ENCODE measurements at regions not wholly inside any gene's neighbourhood (a gene's known extent, or its start where the extent isn't known, plus 50 kb on each side); places are given as distances from the start of the nearest gene placed in this dataset.

DNA sequence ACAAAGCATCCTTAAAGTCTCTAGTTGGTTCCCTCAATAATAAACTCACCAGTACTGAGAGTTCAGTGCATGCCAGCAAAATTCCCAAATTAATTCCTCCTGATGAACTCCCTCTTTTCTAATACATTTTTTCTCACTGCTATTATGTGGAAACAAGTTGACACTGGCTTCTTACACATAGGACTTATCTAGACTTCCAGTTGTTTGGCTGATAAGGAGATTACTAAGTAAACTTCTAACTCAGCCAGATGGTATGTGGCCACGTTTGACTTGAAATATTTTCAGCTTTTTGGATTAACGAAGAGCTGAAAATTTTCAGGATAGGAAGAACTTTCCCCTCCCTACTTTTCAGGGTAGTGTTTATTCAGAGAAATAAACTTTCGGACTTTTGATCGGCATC, 1154.2 kb upstream of the TENM4 start:
- no peak overlapping the region for H3K4me3 ChIP-seq (replicated peaks in 1 of 3; ENCODE audit: insufficient read depth in 1 of 3, low read depth in 1 of 3, low read length in 3 of 3)
- CTCF ChIA-PET: no interaction called here
- H3K9me3 ChIP-seq (replicated peaks; ENCODE audit: control insufficient read depth, insufficient read depth, low read length): no peaks in the 10 kb centered on the region
- no peaks in the 10 kb centered on the region for H3K36me3 ChIP-seq (ENCODE audit: control insufficient read depth in 2 of 2, extremely low read depth in 1 of 2, insufficient read depth in 2 of 2, low read length in 2 of 2)
- no peaks in the 10 kb centered on the region for H4K20me1 ChIP-seq (replicated peaks; ENCODE audit: control insufficient read depth, extremely low read depth, insufficient read depth, low read length)
- peak overlapping the region; percentile 90 for H3K27ac ChIP-seq (ENCODE audit: insufficient read depth, low read depth, low read length)
- no peaks in the 10 kb centered on the region for H3K27me3 ChIP-seq (ENCODE audit: control insufficient read depth in 2 of 2, insufficient read depth in 2 of 2, low read length in 2 of 2)
- intact Hi-C loops (cut with micrococcal nuclease): loop anchor here (10.0 kb wide), 2 partner anchors 130 to 160 kb away; no protein-coding TSS in a partner anchor
- no peaks in the 10 kb centered on the region for H3K9me1 ChIP-seq (replicated peaks; ENCODE audit: control insufficient read depth, extremely low read depth, insufficient read depth, low read length)
- peak overlapping the region; percentile 42 for H3K9ac ChIP-seq (replicated peaks; ENCODE audit: extremely low read depth, insufficient read depth, low read length)
- POLR2A ChIA-PET: no interaction called here
- peaks cover 28% of the 10 kb centered on the region for H3K4me1 ChIP-seq (ENCODE audit: control insufficient read depth, extremely low read depth, insufficient read depth, low read length)
- FAIRE-seq (no peak), DNase-seq (ENCODE audit: low read depth, low spot score) (peak; percentile 76)
- dilution Hi-C loops (cut with MboI; ENCODE audit: extremely low pct_ligation_motif_present, low sequenced_read_pairs): no loop called here
- no peak overlapping the region for H2AFZ ChIP-seq (ENCODE audit: low read depth, low read length)
- BruUV-seq (replicated peaks): no TSS peak
- peak; percentile 56 for TF ChIP-seq JUN (IDR thresholded peaks at IDR 0.05; ENCODE audit: borderline replicate concordance, insufficient read depth, insufficient read length, low read depth)
- TF ChIP-seq GATA2 (IDR thresholded peaks at IDR 0.05; ENCODE audit: insufficient read depth, insufficient read length, low read depth, low read length): peak; percentile 93
- TF ChIP-seq FOS (IDR thresholded peaks at IDR 0.05; ENCODE audit: borderline replicate concordance, insufficient read depth, low read length): peak; percentile 62
- TF ChIP-seq POLR2A (IDR thresholded peaks at IDR 0.05; ENCODE audit: low read depth, low read length): peak; percentile 66
- TF ChIP-seq EZH2 (IDR thresholded peaks at IDR 0.05; ENCODE audit: borderline replicate concordance, low read depth, low read length, severe bottlenecking): no peak
- peak; percentile 67 for TF ChIP-seq POLR2AphosphoS5 (IDR thresholded peaks at IDR 0.05; ENCODE audit: insufficient read depth, low read depth, low read length)
- H3K4me2 ChIP-seq (ENCODE audit: insufficient read depth, low read length): peak overlapping the region; percentile 75
- H3K79me2 ChIP-seq (ENCODE audit: control insufficient read depth, insufficient read depth, low read length): no peaks in the 10 kb centered on the region

DNA sequence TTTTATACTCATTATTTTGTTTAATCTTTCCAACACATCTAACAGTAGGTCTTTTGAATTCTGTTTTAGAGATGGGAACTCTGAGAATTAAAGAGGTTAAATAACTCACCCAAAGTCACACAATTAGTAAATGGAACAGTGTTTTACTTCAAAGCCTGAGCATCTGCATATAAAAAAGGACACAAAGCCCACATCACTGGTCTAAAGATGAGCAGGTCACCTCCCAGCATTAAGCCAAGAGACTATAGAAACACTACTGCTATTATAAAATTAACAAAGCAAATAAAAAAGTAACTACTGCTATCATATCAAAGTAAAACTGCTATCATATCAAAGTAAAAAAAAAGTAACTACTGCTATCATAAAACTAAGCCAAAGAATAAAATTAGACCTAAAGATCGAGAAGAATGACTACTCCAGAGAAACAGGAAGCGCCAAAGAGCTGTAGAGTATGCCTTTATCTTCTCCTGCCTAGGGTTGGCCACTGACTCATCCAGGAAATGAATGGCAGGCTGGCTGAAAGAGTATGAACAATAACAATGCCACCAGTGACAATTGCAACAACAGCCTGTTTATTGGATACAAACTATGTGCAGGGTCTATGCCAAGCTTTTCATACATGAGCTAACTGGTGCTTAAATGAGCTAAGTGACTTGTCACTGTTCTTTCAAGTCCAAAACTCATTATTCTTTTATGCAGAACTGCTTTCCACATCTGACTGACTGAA, 1153.0 kb upstream of the TENM4 start:
- DNase-seq (ENCODE audit: low read depth, low spot score): peak; percentile 97
- FAIRE-seq: peak; percentile 80
- no peaks in the 10 kb centered on the region for H3K9me3 ChIP-seq (replicated peaks; ENCODE audit: control insufficient read depth, insufficient read depth, low read length)
- H2AFZ ChIP-seq (ENCODE audit: low read depth, low read length): no peak overlapping the region
- no peaks in the 10 kb centered on the region for H3K36me3 ChIP-seq (ENCODE audit: control insufficient read depth in 2 of 2, extremely low read depth in 1 of 2, insufficient read depth in 2 of 2, low read length in 2 of 2)
- H3K4me1 ChIP-seq (ENCODE audit: control insufficient read depth, extremely low read depth, insufficient read depth, low read length): peaks cover 28% of the 10 kb centered on the region
- no peaks in the 10 kb centered on the region for H4K20me1 ChIP-seq (replicated peaks; ENCODE audit: control insufficient read depth, extremely low read depth, insufficient read depth, low read length)
- intact Hi-C loops (cut with micrococcal nuclease) (loop anchor here (1.0 to 10.0 kb wide), 4 partner anchors 8 to 263 kb away; no protein-coding TSS in a partner anchor), dilution Hi-C loops (cut with MboI; ENCODE audit: extremely low pct_ligation_motif_present, low sequenced_read_pairs) (no loop called here)
- ChIA-PET CTCF (interaction anchor here (0.9 kb wide), 1 partner anchor 267 kb away, joined by 3 read pairs; no protein-coding TSS in a partner anchor), POLR2A (no interaction called here)
- H3K27me3 ChIP-seq (ENCODE audit: control insufficient read depth in 2 of 2, insufficient read depth in 2 of 2, low read length in 2 of 2): no peaks in the 10 kb centered on the region
- peak overlapping the region; percentile 75 for H3K4me2 ChIP-seq (ENCODE audit: insufficient read depth, low read length)
- no peaks in the 10 kb centered on the region for H3K9me1 ChIP-seq (replicated peaks; ENCODE audit: control insufficient read depth, extremely low read depth, insufficient read depth, low read length)
- TSS peak; percentile 90 for BruUV-seq (replicated peaks)
- TF ChIP-seq FOS (IDR thresholded peaks at IDR 0.05; ENCODE audit: borderline replicate concordance, insufficient read depth, low read length) (peak; percentile 99), MYC (IDR thresholded peaks at IDR 0.05; ENCODE audit: low read depth, low read length) (no peak), POLR2AphosphoS5 (IDR thresholded peaks at IDR 0.05; ENCODE audit: insufficient read depth, low read depth, low read length) (peak; percentile 83), POLR2A (IDR thresholded peaks at IDR 0.05; ENCODE audit: low read depth, low read length) (peak; percentile 70), EZH2 (IDR thresholded peaks at IDR 0.05; ENCODE audit: borderline replicate concordance, low read depth, low read length, severe bottlenecking) (no peak), GATA2 (IDR thresholded peaks at IDR 0.05; ENCODE audit: insufficient read depth, insufficient read length, low read depth, low read length) (peak; percentile 95), JUN (IDR thresholded peaks at IDR 0.05; ENCODE audit: borderline replicate concordance, insufficient read depth, insufficient read length, low read depth) (peak; percentile 95)
- TF ChIP-seq, protein P1, sequence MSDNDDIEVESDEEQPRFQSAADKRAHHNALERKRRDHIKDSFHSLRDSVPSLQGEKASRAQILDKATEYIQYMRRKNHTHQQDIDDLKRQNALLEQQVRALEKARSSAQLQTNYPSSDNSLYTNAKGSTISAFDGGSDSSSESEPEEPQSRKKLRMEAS (IDR thresholded peaks at IDR 0.05; ENCODE audit: insufficient read depth, insufficient read length): no peak
- TF ChIP-seq, protein P2, sequence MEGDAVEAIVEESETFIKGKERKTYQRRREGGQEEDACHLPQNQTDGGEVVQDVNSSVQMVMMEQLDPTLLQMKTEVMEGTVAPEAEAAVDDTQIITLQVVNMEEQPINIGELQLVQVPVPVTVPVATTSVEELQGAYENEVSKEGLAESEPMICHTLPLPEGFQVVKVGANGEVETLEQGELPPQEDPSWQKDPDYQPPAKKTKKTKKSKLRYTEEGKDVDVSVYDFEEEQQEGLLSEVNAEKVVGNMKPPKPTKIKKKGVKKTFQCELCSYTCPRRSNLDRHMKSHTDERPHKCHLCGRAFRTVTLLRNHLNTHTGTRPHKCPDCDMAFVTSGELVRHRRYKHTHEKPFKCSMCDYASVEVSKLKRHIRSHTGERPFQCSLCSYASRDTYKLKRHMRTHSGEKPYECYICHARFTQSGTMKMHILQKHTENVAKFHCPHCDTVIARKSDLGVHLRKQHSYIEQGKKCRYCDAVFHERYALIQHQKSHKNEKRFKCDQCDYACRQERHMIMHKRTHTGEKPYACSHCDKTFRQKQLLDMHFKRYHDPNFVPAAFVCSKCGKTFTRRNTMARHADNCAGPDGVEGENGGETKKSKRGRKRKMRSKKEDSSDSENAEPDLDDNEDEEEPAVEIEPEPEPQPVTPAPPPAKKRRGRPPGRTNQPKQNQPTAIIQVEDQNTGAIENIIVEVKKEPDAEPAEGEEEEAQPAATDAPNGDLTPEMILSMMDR (IDR thresholded peaks at IDR 0.05; ENCODE audit: extremely low read depth in 1 of 2, insufficient read depth in 1 of 2, low read depth in 1 of 2, low read length in 2 of 2): no peak
- H3K9ac ChIP-seq (replicated peaks; ENCODE audit: extremely low read depth, insufficient read depth, low read length): peak overlapping the region; percentile 82
- H3K79me2 ChIP-seq (ENCODE audit: control insufficient read depth, insufficient read depth, low read length): no peaks in the 10 kb centered on the region
- no peak overlapping the region for H3K4me3 ChIP-seq (replicated peaks in 1 of 3; ENCODE audit: insufficient read depth in 1 of 3, low read depth in 1 of 3, low read length in 3 of 3)
- peak overlapping the region; percentile 90 for H3K27ac ChIP-seq (ENCODE audit: insufficient read depth, low read depth, low read length)
